Activated T-helper 2 cell treated with anti-CD3 and anti-CD28 coated beads, Interferon-gamma antibody, Interleukin-2, Interleukin-4, amounts not matched to agents 10 μg/mL and 5 μg/mL and 100 μg/mL, durations not matched to agents 14 hours and 24 hours and 36 hours (primary cell): ENCODE measurements at regions not wholly inside any gene's neighbourhood (a gene's known extent, or its start where the extent isn't known, plus 50 kb on each side); places are given as distances from the start of the nearest gene placed in this dataset.

Source experiments
- DNase-seq: peaks from one replicate; pipeline ENCODE4 v3.0.0; 2021; ENCODE audit warnings: low spot score
- H3K27ac Mint-ChIP-seq: one replicate; pipeline ENCODE4 v1.8.0; 2021; ENCODE audit warnings: mixed read lengths
- H3K27me3 Mint-ChIP-seq: one replicate; pipeline ENCODE4 v1.8.0; 2021; ENCODE audit warnings: low read depth, mixed read lengths
- H3K36me3 Mint-ChIP-seq: one replicate; pipeline ENCODE4 v1.8.0; 2021; ENCODE audit warnings: low read depth, mixed read lengths
- H3K4me1 Mint-ChIP-seq: one replicate; pipeline ENCODE4 v1.8.0; 2021; ENCODE audit warnings: low read depth, mixed read lengths
- H3K4me3 Mint-ChIP-seq: one replicate; pipeline ENCODE4 v1.8.0; 2021; ENCODE audit warnings: low read depth, mild to moderate bottlenecking, moderate library complexity, mixed read lengths
- H3K9me3 Mint-ChIP-seq: one replicate; pipeline ENCODE4 v1.8.0; 2021; ENCODE audit warnings: mixed read lengths
- intact Hi-C: fragments of 100-400 bp; cut with micrococcal nuclease; formaldehyde crosslinking; loops from one replicate; pipeline ENCODE4 v1.15.1; 2023

DNA sequence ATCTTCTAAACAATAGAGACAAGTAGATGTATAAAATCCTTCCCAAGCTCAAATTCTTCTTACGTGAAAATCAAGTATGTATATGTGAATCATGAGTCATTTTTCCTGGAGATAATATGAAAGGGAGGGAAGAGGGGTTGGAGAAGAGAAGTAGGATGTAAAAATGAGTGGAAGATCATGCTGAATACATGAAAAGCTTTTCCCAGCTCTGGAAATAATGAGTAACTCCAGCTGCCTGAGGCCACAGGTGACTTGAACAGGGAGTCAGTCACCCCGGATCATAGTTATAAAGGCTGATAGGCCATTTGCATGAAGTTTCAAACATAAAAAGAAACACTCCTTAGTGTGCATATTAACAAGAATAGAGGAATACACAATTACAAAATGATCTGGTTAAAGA is 486.7 kb downstream of the EFNA5 start:
- DNase-seq, result no peak
- intact Hi-C loops, result no loop called here
- Mint-ChIP-seq H3K27ac (no peak overlapping the region), H3K4me3 (no peak overlapping the region), H3K36me3 (no peaks in the 10 kb centered on the region), H3K4me1 (no peaks in the 10 kb centered on the region), H3K9me3 (no peaks in the 10 kb centered on the region), H3K27me3 (no peaks in the 10 kb centered on the region)

DNA sequence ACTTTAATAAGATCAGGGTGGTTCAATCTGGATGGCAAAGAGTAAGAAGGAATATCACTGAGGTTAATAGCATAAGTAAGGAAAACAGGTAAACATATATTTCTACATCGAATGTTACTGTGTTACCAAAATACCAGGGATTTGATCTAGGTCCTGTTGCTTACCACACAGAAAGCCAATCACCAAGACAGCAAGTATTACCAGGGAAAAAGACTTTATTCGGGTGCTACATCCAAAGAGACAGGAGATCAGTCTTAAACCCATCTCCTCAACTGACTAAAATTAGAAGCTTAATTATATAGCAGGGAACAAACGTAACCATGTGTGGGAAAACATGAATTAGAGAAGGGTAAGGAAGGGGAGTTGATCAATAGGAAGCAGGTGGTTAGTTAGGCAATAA is 500.1 kb downstream of the EFNA5 start:
- Mint-ChIP-seq H3K27me3 (no peaks in the 10 kb centered on the region), H3K9me3 (peaks cover 11% of the 10 kb centered on the region), H3K4me3 (no peak overlapping the region), H3K36me3 (no peaks in the 10 kb centered on the region), H3K27ac (no peak overlapping the region), H3K4me1 (no peaks in the 10 kb centered on the region)
- no peak for DNase-seq
- intact Hi-C loops, result no loop called here

DNA sequence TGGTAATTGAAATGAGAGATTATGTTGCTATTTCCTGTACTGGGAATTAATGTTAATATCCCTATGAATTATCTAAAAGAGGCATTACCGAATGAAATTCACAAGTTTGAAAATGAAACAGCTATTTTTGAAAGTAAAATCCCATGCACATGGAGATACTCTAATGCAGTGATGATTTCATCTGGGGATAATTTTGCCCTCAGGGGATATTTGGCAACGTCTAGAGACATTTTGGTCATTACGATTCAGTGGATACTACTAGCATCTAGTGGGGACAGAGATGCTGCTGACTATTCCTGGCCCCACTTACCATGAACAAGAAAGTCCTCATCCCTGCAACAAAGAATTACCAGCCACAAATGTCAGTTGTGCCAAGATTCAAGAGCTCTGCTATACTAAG is 500.9 kb downstream of the EFNA5 start:
- no peak for DNase-seq
- Mint-ChIP-seq H3K27me3 (no peaks in the 10 kb centered on the region), H3K9me3 (peaks cover 11% of the 10 kb centered on the region), H3K36me3 (no peaks in the 10 kb centered on the region), H3K4me1 (no peaks in the 10 kb centered on the region), H3K27ac (no peak overlapping the region), H3K4me3 (no peak overlapping the region)
- intact Hi-C loops, result no loop called here

GRCh38 chr5:107168848-107169752 is 501.6 kb downstream of the EFNA5 start:
- intact Hi-C loops, result no loop called here
- Mint-ChIP-seq H3K27me3 (no peaks in the 10 kb centered on the region), H3K4me3 (no peak overlapping the region), H3K36me3 (no peaks in the 10 kb centered on the region), H3K4me1 (no peaks in the 10 kb centered on the region), H3K9me3 (peaks cover 11% of the 10 kb centered on the region), H3K27ac (no peak overlapping the region)
- no peak for DNase-seq

GRCh38 chr5:107168086-107168485 is 502.7 kb downstream of the EFNA5 start:
- Mint-ChIP-seq H3K27me3 (no peaks in the 10 kb centered on the region), H3K4me1 (no peaks in the 10 kb centered on the region), H3K4me3 (no peak overlapping the region), H3K36me3 (no peaks in the 10 kb centered on the region), H3K27ac (no peak overlapping the region), H3K9me3 (peaks cover 11% of the 10 kb centered on the region)
- intact Hi-C loops, result no loop called here
- DNase-seq, result no peak

DNA sequence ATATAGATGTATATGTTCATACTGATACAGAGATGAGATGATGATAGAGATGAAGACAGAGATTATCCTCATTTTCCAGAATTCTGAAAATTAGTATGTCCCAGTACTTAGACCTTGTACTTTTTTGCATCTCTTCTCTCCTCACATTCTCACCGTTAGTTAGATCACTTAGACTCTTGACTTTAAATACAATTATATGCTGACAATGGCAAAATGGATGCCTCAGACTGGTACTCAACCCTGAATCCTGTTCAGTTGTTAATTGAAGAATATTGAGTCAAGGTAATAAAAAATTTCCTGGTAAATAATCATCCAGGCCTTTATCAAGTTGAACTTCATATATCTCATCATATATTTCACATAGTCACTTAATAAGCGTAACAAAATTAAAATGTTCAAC is 505.4 kb downstream of the EFNA5 start:
- Mint-ChIP-seq H3K27ac (no peak overlapping the region), H3K36me3 (no peaks in the 10 kb centered on the region), H3K27me3 (no peaks in the 10 kb centered on the region), H3K9me3 (peaks cover under 1% of the 10 kb centered on the region), H3K4me3 (no peak overlapping the region), H3K4me1 (no peaks in the 10 kb centered on the region)
- DNase-seq, result no peak
- intact Hi-C loops, result no loop called here

GRCh38 chr5:107157809-107158208 is 512.9 kb downstream of the EFNA5 start:
- no peaks in the 10 kb centered on the region for H3K4me1 Mint-ChIP-seq

DNA sequence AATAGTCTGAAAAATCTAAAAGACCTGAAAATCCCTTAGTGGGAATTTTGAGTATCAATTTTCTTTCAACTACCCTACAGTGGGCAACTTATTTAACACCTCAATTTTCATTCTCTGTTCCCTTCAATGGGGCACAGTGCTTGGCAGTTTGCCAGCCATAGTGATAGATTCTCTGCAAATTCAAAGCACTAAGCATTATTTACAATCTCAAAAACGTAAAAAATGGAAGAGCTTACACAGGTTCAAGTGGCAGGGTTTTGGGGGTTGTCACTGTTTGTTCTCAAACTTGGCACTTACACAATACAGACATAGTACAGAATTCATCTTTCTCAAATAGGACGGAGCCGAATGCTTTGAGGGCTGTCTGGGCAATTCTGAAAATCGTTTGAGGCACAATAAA is 515.0 kb downstream of the EFNA5 start:
- DNase-seq, result no peak
- peaks cover 7% of the 10 kb centered on the region for H3K9me3 Mint-ChIP-seq

More at GRCh38 chr5:107157809-107158208, 512.9 kb downstream of the EFNA5 start:
- Mint-ChIP-seq H3K9me3 (peaks cover 7% of the 10 kb centered on the region), H3K36me3 (no peaks in the 10 kb centered on the region), H3K27me3 (no peaks in the 10 kb centered on the region), H3K27ac (no peak overlapping the region), H3K4me3 (no peak overlapping the region)
- intact Hi-C loops, result no loop called here
- DNase-seq, result no peak

DNA sequence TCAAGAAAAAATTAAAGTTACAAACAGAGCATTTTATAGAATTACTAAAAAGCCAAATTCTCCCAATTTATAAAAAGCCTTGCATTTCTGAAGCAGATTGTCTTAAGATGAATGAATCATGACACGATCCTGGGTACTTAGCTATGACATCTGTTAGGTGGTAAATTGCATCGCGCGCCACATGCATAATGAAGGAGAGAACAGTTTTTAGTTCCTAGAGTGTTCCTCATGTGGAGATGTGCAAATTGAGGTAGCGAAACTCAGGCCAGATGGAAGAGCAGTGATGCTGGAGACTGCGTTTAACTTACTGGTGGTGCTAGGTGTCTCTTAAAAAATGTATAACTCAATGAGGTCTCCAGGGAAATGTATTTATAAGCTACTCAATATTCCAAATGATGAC is 516.1 kb downstream of the EFNA5 start:
- Mint-ChIP-seq H3K4me3 (no peak overlapping the region), H3K27me3 (no peaks in the 10 kb centered on the region), H3K4me1 (no peaks in the 10 kb centered on the region), H3K36me3 (no peaks in the 10 kb centered on the region), H3K9me3 (peaks cover 7% of the 10 kb centered on the region), H3K27ac (no peak overlapping the region)
- intact Hi-C loops, result no loop called here
- DNase-seq, result no peak

More for the DNA sequence above, 515.0 kb downstream of the EFNA5 start:
- Mint-ChIP-seq H3K36me3 (no peaks in the 10 kb centered on the region), H3K27me3 (no peaks in the 10 kb centered on the region), H3K27ac (no peak overlapping the region), H3K4me1 (no peaks in the 10 kb centered on the region), H3K4me3 (no peak overlapping the region)
- intact Hi-C loops, result no loop called here

GRCh38 chr5:107153283-107153682 is 517.5 kb downstream of the EFNA5 start:
- peaks cover 2% of the 10 kb centered on the region for H3K4me1 Mint-ChIP-seq
- no peaks in the 10 kb centered on the region for H3K27me3 Mint-ChIP-seq
- DNase-seq, result no peak
- intact Hi-C loops, result no loop called here
- H3K9me3 Mint-ChIP-seq, result peaks cover under 1% of the 10 kb centered on the region
- no peak overlapping the region for H3K4me3 Mint-ChIP-seq
- no peak overlapping the region for H3K27ac Mint-ChIP-seq
- no peaks in the 10 kb centered on the region for H3K36me3 Mint-ChIP-seq

DNA sequence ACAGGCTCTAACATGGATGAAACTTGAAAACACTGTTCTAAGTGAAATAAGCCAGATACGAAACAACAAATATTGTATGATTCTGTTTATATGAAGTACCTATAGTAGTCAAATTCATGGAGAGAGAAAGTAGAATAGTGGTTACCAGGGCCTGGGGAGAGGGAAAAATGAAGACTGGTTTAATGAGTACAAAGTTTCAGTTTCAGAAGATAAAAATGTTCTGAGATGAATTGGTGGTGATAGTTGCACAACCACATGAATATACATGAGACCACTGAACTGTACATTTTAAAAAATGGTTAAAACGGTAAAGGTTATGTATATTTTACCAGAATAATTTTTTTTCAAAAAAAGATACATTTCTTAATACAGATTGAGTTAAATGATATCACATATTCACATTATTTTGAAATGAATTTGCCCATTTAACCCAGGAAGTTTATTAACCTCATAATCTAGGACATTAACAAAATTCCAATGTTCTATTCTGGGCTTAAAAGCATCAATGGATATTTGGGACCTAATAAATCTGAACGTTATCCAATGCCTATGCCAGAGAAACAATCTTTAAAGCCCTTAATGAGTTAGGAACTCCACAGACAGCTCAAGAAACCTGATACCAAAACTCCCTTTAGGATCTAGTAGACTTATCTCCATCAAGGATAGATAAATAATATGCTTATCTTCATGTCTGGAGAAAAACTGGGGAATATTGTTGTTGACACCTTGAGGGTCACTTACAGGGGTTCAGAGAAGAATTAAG is 521.3 kb downstream of the EFNA5 start:
- H3K27me3 Mint-ChIP-seq, result peaks cover 5% of the 10 kb centered on the region
- H3K9me3 Mint-ChIP-seq, result no peaks in the 10 kb centered on the region
- no peaks in the 10 kb centered on the region for H3K36me3 Mint-ChIP-seq
- intact Hi-C loops, result loop anchor here (5.0 kb wide), 1 partner anchor 138 kb away; no protein-coding TSS in a partner anchor
- H3K4me1 Mint-ChIP-seq, result peaks cover 4% of the 10 kb centered on the region
- no peak for DNase-seq
- H3K4me3 Mint-ChIP-seq, result no peak overlapping the region
- no peak overlapping the region for H3K27ac Mint-ChIP-seq

DNA sequence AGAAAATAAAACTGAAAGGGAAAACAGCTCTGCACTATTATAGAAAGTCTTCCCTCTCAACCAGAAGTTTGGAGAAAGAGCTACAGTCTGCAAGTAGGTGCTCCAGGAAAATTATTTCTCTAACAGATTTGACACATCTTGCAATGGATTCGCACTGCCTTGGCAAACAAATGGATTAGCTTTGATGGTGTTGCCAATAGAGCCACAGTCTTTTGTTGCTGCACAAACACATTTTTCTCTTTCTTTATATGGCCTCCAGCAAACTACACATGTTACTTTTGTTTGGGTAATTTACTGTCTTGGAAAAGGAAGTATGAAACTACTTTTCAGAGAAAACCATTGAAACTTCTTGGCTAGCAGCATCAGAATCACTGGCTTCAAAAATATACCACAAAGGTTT is 523.1 kb downstream of the EFNA5 start:
- peaks cover 4% of the 10 kb centered on the region for H3K4me1 Mint-ChIP-seq
- peaks cover 5% of the 10 kb centered on the region for H3K27me3 Mint-ChIP-seq
- no peak overlapping the region for H3K27ac Mint-ChIP-seq
- no peak for DNase-seq
- no peaks in the 10 kb centered on the region for H3K9me3 Mint-ChIP-seq
- no peaks in the 10 kb centered on the region for H3K36me3 Mint-ChIP-seq
- intact Hi-C loops, result loop anchor here (5.0 kb wide), 1 partner anchor 140 kb away; no protein-coding TSS in a partner anchor
- no peak overlapping the region for H3K4me3 Mint-ChIP-seq

DNA sequence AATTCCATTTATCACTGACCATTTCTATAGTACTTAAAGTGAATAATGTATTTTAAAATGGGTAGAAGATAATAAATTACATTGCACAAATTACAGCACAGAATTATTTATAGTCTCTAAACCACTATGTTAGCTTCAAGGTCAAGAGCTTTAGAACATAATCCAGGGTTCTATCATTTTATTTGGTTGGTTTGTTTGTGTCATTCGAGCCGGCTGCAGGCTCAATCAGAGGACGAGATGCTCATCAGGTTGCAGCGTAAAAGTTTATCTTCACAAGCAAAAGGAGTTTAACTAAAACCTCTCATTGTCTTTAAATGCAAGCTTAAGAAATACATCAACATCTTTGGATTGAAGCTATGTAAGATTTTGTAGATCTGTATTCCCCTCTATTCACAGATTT is 523.8 kb downstream of the EFNA5 start:
- no peak for DNase-seq
- Mint-ChIP-seq H3K4me1 (peaks cover 4% of the 10 kb centered on the region), H3K27me3 (peaks cover 5% of the 10 kb centered on the region), H3K36me3 (no peaks in the 10 kb centered on the region), H3K4me3 (no peak overlapping the region), H3K9me3 (no peaks in the 10 kb centered on the region), H3K27ac (no peak overlapping the region)
- intact Hi-C loops, result loop anchor here (5.0 kb wide), 1 partner anchor 140 kb away; no protein-coding TSS in a partner anchor
